ENCODE measurements at regions not wholly inside any gene's neighbourhood (a gene's known extent, or its start where the extent isn't known, plus 50 kb on each side); places are given as distances from the start of the nearest gene placed in this dataset.
"Not testable (repeated sequence)": the region's sequence is repeated elsewhere in the genome, so short reads cannot be mapped to it uniquely, and the experiment has no call there.

- DNase-seq, result no peak
Measured at GRCh38 chr14:43671716-43672485, 835.2 kb downstream of the FSCB start.

DNA sequence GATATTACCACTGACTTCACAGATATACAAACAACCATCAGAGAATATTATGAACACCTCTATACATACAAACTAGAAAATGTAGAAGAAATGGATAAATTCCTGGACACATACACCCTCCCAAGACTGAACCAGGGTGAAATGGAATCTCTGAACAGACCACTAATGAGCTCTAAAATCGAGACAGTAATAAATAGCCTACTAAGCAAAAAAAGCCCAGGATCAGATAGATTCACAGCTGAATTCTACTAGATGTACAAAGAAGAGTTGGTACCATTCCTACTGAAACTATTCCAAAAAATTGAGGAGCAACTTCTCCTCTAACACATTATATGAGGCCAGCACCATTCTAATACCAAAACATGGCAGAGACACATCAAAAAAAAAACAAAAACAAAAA is 837.7 kb downstream of the FSCB start:
- DNase-seq, result no peak

DNA sequence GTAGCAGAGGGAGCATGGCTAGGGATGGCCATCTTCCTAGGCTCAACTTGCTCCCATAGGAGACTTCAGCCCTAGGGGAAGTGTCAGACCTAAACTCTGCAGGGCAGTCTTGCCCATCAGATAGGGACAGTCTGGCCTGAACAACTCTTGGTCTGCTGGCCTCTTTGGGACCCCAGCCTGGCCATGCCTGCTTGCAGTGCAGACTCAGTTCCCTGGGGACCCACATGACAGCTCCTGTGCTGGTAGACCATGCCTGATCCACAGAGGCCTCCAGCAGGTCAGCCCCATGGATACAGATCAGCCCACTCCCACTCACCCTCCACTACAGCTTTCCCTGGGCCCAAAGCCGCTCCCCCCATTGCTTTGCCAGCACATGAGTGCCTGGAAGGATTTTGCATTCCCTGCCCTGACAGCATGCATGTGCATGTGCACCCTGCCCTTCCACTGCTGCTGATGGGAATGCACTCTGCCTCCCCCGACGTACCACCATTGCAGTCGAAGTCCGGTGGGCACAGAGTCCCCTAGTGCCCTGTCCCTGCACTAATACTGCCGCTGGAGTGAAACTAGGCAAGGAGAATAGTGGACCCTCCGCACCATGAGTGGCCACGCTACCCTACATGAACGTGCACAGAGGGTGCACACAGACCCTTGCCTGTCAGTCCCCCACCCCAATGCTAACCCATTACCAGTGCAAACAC is 841.4 kb downstream of the FSCB start:
- DNase-seq, result no peak

DNA sequence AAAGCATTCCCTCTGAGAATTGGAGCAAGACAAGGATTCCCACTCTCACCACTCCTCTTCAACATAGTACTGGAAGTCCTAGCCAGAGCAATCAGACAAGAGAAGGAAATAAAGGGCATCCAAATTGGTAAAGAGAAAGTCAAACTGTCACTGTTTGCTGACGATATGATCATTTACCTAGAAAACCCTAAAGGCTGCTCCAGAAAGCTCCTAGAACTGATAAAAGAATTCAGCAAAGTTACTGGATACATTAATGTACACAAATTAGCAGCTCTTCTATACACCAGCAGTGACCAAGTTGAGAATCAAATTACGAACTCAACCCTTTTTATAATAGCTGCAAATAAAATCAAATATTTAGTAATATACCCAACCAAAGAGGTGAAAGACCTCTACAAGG is 851.9 kb downstream of the FSCB start:
- not testable (repeated sequence) for DNase-seq

GRCh38 chr14:43651896-43652295 is 855.2 kb downstream of the FSCB start:
- no peak for DNase-seq

DNA sequence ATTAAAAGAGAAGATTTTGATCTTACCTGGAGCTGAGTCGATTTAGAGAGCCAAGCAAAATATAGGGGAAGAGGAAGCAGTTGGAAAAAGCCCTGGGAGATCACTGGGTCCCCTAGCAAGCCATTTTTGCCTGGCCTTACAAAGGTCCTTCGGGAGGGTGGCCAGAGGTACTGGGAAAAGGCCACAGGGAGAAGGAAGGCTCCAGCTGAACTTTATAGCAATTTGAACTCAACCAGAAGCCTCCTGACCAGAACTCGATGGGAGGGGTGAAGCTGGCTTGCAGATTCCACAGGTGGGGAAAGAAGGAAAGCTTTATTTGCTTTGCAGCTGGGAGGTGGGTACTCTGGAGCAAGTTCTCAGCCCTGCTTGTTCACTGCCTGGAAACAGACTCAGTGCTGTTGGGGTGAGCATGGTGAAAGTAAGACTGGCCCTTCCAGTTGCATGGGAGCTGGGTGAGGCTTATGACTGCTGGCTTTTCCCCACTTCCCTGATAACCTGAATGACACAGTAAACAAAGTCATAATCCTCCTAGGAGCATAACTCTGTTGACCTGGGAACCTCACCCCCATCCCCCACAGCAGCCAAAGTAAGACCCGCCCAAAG is 855.8 kb downstream of the FSCB start:
- no peak for DNase-seq

DNA sequence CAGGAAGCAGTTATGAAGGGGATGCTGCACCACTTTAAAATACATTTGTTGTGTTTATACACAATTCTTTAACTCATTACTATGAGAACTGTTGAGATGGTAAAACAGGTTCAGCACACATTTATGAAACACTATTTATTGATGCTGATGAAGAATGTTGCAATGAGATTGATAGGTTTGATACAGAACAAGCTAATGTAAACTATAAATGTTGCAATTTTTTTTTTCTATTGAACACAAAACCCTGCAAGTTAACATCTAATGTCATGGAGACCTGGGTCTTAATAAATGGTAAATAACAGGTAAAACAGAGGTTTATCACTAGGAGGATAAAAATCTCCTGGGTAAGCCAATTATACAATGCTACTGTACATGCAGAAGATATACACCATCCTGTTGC is 857.6 kb downstream of the FSCB start:
- DNase-seq, result no peak

DNA sequence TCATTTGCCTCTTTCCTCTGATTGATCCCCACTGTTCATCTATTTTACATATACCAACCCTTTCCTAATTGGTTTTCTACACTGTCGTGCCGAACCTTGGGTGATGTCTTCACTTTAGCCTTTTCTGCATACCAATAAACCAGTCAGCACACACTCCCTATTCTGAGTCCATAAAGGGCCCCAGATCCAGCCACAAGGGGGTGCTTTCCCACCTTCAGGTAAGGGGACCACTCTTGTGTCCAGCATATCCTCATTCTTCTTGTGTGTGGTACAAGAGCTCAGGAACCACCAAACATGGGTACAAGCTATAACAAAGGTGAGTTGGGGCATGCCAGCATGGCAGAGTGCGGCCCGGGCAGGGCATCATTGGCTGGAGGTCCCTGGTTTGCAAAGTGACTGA is 859.8 kb downstream of the FSCB start:
- DNase-seq, result peak in 1 of 2 experiments; percentile 3

DNA sequence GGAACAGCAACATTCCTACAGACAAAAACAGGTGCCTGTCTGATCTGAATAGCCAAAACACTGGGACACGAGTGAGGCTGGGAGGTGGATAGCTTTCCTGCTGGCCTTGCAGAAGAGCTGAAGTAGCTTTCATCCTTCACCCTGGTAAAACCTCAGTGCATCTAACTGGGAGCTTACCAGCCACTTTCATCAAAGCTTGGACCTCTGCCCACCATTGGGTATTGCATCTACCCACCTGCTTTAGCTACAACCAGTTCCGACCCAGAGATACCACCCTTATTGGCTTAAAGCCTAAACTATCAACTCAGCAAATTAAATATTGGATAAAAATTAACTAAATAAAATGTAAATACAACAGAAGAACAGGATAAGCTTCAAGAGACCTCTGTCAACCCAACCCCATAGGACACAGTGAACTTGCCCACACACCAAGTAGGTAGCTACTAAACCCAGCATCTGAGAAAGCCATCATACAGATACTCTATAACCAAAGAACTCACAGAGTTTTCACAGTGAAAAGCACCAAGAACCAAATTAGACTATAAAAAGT is 866.3 kb downstream of the FSCB start:
- DNase-seq, result no peak

DNA sequence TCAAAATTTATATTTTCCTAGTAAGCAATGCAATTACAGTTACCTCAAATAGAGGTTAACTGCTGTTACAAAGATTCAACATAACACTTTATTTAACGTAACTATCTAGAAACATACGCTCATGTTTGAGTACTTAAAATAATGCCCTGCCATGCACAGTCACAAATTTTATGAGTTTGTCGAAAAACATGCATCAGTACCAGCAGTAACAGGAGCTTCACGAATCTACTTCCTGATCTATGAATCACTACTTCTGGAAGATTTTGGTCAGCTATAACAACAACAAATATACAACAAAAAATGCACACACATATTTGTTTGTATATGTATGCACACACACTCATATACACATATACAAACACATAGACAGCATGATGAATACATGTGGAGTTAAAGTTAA is 881.8 kb downstream of the FSCB start:
- no peak for DNase-seq

DNA sequence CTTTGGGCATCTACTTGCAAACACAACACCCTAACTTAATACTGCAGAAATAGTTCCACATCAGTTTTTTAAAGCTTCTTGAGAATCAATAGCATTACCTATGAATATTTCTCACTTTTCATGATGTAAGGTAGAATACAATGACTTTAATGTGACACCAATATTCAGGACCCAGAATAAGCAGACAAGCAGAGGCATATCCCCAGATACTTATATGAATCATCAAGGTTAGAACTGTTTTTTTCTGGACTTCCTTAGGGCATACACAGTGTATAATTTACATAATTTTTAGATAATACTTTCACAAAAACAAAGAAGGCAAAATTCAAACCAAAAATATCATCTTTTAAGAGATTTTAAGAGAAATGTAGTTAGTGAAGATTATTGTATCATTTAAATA is 885.8 kb downstream of the FSCB start:
- no peak for DNase-seq

DNA sequence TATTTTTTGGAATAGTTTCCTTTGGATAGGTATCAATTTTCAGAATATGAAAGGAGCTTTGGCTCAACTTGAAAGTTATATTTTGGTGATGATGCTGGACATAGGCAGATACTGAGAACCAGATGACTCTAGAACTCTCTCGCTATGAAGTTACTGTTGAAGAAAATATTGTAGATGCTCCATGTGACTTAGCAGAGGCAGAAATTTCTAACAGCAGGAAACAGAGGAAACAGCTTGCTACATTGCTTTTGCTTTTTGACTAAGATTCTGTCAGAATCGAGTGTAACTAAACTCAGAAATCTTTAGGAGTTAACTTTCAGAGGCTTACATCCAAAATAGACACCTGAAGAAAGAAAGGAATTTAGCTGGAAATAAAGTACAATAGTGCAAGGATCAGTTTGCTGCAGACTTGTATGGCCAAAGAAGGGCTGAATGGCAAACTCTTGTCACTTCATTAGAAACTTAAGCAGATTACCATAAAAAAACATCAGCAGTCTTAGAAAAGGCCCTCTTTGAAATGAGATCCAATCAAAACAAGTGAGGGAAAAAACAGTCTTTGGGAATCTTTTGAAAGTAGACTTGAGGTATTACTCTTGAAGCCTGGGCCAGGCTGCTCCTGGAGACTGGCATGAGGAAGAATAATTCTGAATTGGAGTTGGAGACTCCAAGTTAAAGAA is 911.8 kb downstream of the FSCB start:
- DNase-seq, result no peak

DNA sequence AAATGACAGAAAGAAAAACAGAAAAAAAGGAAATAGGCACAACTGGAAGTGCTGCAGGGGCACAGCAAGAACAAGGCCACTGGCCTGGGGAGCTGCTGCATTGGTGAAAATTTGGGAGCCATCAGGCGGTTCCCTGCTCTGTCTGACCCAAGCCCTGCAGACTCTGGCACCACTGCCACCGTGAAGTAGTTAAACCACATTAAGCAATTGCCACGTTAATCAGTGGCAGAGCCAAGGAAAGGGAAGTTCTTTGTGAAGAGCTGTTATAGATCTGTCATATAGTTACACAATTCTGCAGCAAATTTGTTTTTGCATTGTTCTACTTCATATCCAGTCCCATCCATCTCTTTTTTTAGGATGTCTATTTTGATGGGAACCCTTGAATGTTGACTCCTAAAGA is 915.3 kb downstream of the FSCB start:
- DNase-seq, result no peak

DNA sequence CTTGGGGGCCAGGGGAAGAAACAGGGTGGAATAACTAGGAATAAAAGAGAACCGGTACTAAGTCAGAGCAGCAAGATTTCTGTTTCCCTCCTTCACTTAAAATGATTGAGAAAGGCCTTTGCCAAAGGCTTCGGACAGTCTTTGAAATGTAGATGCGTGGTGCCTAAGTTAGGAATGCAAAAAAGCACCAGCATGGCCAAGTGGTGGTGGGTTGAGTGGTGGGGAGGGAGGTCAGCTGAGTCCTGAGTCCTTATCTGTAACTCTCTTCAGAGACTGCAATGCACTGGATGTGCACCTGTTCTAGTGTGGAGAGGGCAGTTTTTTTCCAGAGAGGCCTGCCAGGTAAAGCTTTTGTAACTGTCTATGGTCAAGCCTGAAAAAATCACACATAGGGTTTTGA is 919.9 kb downstream of the FSCB start:
- no peak for DNase-seq

DNA sequence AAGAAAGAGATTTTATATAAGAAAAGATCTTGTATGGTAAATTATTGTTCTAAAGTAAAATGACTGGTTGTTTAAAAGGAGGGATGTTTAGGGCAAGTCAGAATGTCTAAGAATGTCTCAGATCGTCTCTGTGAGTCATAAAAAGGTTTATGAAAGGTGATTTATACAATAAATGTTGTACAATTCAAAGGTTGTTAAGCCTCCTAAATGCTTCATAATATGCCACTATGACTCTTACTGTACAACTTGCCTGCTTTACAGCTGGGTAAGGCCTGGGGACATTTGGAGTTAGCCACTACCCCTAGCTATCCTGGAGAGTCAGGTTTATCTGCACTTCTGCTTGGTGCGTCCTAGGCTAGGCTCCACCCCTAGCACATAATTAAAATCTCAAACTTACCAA is 927.4 kb downstream of the FSCB start:
- DNase-seq, result no peak

DNA sequence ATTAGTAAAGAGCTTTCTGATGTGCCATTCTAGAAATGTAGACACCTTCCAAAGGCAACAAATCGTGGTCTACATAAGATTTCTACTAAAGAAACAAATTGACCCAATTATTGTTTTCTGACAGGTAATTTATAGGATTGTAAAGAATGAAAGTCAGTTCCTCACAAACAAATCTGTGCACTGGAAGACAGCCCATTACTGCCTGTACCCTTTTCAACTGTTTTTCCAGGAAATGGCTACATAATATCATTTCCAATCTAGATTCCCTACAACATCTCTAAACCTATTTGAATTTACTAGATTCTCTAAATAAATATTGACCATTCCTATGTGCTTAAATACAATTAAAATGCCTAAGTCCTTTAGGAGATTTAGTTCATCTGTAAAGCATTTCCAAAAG is 939.1 kb downstream of the FSCB start:
- DNase-seq, result no peak

DNA sequence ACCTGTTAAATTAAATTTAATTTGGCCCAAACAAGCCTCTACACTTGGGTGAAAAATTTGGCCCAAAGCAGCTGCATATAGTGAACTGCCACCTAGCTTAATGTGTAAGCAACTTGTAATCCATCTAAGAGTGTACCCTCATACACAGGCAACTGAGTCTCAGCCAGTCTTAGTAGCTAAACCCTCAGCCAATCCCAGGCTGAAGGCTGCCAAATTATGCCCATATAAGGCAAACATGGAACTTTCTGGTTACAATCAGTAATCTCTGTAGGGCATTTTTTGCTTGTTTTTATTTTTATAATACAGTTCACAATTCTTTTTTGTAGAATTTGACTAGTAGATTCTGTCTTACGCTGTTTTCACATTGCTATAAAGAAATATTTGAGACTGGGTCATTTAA is 958.7 kb downstream of the FSCB start:
- no peak for DNase-seq

DNA sequence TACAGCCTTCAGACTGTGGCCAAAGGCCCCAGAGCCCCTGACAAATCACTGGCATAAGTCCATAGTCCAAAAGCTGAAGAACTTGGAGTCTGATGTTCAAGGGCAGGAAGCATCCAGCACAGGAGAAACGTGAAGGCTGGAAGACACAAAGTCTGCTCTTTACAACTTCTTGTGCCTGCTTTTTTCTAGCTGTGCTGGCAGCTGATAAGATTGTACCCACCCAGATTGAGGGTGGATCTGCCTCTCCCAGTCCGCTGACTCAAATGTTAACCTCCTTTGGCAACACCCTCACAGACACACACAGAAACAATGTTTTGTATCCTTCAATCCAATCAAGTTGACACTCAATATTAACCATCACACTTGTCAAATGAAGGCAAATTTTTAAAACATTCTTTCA is 959.5 kb downstream of the FSCB start:
- DNase-seq, result not testable (repeated sequence)

GRCh38 chr14:43541356-43541755 is 965.7 kb downstream of the FSCB start:
- no peak for DNase-seq

GRCh38 chr14:43540948-43541347 is 966.1 kb downstream of the FSCB start:
- no peak for DNase-seq

DNA sequence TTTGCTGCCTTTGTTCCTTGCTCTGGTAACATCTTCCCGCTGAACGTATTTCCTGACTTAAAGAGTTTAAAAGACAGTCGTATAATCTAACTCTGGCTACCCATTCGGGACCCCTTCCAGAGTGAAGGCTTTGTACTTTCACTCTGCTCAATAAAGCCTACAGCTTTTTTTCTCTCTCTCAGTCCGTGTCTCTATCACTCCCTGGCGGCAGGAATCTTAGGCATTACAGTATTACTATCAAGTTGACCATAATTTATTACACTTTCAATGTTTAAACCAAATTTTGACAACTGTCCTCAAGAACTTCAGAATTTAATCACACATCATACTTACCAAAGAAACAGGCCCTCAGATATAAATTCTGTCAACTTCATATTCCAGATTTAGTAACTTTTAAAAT is 967.9 kb downstream of the FSCB start:
- DNase-seq, result no peak

DNA sequence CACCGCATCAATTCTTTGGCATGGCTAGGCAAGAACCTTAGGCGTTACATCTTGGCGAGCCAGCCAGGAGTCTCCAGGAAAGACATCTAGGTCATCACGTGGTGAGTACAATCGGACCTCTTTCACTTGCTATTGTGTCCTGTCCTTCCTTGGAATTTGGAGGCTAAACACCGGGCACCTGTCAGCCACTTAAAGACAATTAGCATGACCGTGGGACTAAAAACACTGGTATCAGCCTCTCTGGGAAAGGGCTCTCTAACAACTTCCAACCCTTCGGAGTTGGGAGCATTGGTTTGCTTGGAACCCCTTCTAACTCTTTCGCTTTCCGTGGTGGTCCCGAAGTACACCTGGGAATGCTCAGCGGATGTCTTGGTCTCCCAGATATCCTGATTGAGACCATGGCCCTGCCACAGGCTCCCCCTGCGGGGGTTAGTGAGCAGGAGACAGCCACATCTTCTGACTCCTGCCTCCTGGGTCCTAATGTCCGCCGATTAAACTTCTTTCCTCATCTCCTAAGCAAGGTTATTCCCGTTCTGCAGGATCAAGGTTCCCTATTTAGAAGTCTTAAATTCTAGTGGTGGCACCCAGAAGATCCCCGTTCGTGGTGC is 971.7 kb downstream of the FSCB start:
- no peak for DNase-seq

DNA sequence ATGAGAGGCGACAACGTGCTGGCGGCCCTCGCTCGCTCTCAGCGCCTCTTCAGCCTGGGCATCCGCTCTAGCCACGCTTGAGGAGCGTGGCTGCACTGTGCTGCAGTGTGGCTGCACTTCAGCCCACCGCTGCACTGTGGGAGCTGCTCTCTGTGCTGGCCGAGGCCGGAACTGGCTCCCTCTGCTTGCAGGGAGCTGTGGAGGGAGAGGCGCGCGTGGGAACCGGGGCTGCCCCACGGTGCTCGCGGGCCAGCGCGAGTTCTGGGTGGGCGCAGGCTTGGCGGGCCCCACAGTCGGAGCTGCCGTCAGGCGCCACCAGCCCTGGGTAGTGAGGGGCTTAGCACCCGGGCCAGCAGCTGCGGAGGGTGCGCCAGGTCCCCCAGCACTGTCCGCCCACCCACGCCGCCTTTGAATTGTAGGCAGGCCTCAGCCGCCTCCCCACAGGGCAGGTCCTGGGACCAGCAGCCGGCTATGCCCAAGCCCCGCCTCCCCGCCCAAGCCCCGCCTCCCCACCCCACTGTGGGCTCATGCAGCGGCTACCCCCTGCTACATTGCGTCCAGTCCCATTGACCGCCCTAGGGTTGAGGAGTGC is 974.2 kb downstream of the FSCB start:
- no peak for DNase-seq
